ENCODE measurements at regions not wholly inside any gene's neighbourhood (a gene's known extent, or its start where the extent isn't known, plus 50 kb on each side); places are given as distances from the start of the nearest gene placed in this dataset.
"Not testable (repeated sequence)": the region's sequence is repeated elsewhere in the genome, so short reads cannot be mapped to it uniquely, and the experiment has no call there.

GRCh38 chr13:59394496-59394895, 769.2 kb downstream of the DIAPH3 start:
- Histone ChIP-seq H3K27me3 (ENCODE audit: control insufficient read depth, insufficient read depth, low read length) (no peaks in the 10 kb centered on the region), H3K4me3 (ENCODE audit: low read depth, low read length) (no peak overlapping the region), H3K9ac (ENCODE audit: low read length) (no peak overlapping the region), H3K36me3 (ENCODE audit: control insufficient read depth, insufficient read depth, low read length) (no peaks in the 10 kb centered on the region), H3K9me3 (ENCODE audit: control insufficient read depth, insufficient read depth, low read depth, low read length) (no peaks in the 10 kb centered on the region), H3K27ac (ENCODE audit: low read depth, low read length) (no peak overlapping the region), H3K4me1 (ENCODE audit: control insufficient read depth, insufficient read depth, low read length) (0 out of 2 replicates have a peak, but pooled peaks cover 7% of the 10 kb centered on the region)

- Histone ChIP-seq H3K4me1 (ENCODE audit: control insufficient read depth, insufficient read depth, low read length) (0 out of 2 replicates have a peak, but pooled peaks cover 4% of the 10 kb centered on the region), H3K9ac (ENCODE audit: low read length) (no peak overlapping the region), H3K27me3 (ENCODE audit: control insufficient read depth, insufficient read depth, low read length) (no peaks in the 10 kb centered on the region), H3K36me3 (ENCODE audit: control insufficient read depth, insufficient read depth, low read length) (no peaks in the 10 kb centered on the region), H3K4me3 (ENCODE audit: low read depth, low read length) (no peak overlapping the region), H3K9me3 (ENCODE audit: control insufficient read depth, insufficient read depth, low read depth, low read length) (peaks cover 5% of the 10 kb centered on the region; the same call in 1 of the 2 replicates), H3K27ac (ENCODE audit: low read depth, low read length) (no peak overlapping the region)
Observed at GRCh38 chr13:59398127-59398526, 765.6 kb downstream of the DIAPH3 start.

GRCh38 chr13:59398661-59399060, 765.1 kb downstream of the DIAPH3 start:
- Histone ChIP-seq H3K9ac (ENCODE audit: low read length) (no peak overlapping the region), H3K27me3 (ENCODE audit: control insufficient read depth, insufficient read depth, low read length) (no peaks in the 10 kb centered on the region), H3K36me3 (ENCODE audit: control insufficient read depth, insufficient read depth, low read length) (no peaks in the 10 kb centered on the region), H3K4me1 (ENCODE audit: control insufficient read depth, insufficient read depth, low read length) (0 out of 2 replicates have a peak, but pooled peaks cover 4% of the 10 kb centered on the region), H3K9me3 (ENCODE audit: control insufficient read depth, insufficient read depth, low read depth, low read length) (peaks cover 5% of the 10 kb centered on the region; the same call in 1 of the 2 replicates), H3K27ac (ENCODE audit: low read depth, low read length) (no peak overlapping the region), H3K4me3 (ENCODE audit: low read depth, low read length) (no peak overlapping the region)

GRCh38 chr13:59399513-59399912, 764.2 kb downstream of the DIAPH3 start:
- Histone ChIP-seq H3K4me1 (ENCODE audit: control insufficient read depth, insufficient read depth, low read length) (0 out of 2 replicates have a peak, but pooled peaks cover 4% of the 10 kb centered on the region), H3K9me3 (ENCODE audit: control insufficient read depth, insufficient read depth, low read depth, low read length) (peaks cover 9% of the 10 kb centered on the region; the same call in 1 of the 2 replicates), H3K9ac (ENCODE audit: low read length) (no peak overlapping the region), H3K27ac (ENCODE audit: low read depth, low read length) (no peak overlapping the region), H3K36me3 (ENCODE audit: control insufficient read depth, insufficient read depth, low read length) (no peaks in the 10 kb centered on the region), H3K27me3 (ENCODE audit: control insufficient read depth, insufficient read depth, low read length) (no peaks in the 10 kb centered on the region), H3K4me3 (ENCODE audit: low read depth, low read length) (no peak overlapping the region)

- Histone ChIP-seq H3K4me1 (ENCODE audit: control insufficient read depth, insufficient read depth, low read length) (peaks cover 17% of the 10 kb centered on the region), H3K9ac (ENCODE audit: low read length) (no peak overlapping the region), H3K27ac (ENCODE audit: low read depth, low read length) (no peak overlapping the region), H3K4me3 (ENCODE audit: low read depth, low read length) (no peak overlapping the region), H3K36me3 (ENCODE audit: control insufficient read depth, insufficient read depth, low read length) (no peaks in the 10 kb centered on the region), H3K9me3 (ENCODE audit: control insufficient read depth, insufficient read depth, low read depth, low read length) (peaks cover 32% of the 10 kb centered on the region), H3K27me3 (ENCODE audit: control insufficient read depth, insufficient read depth, low read length) (no peaks in the 10 kb centered on the region)
Observed at GRCh38 chr13:59404331-59404730, 759.4 kb downstream of the DIAPH3 start.

GRCh38 chr13:59407251-59407650, 756.5 kb downstream of the DIAPH3 start:
- H3K4me3 ChIP-seq (ENCODE audit: low read depth, low read length); H3K9ac ChIP-seq (ENCODE audit: low read length): not testable (repeated sequence)

GRCh38 chr13:59408738-59409137, 755.0 kb downstream of the DIAPH3 start:
- H3K9ac ChIP-seq (ENCODE audit: low read length), result peak overlapping the region; percentile 79
- peak overlapping the region; percentile 83; the same call in 1 of the 2 replicates for H3K27ac ChIP-seq (ENCODE audit: low read depth, low read length)
- H3K4me3 ChIP-seq (ENCODE audit: low read depth, low read length), result no peak overlapping the region
- peaks cover 33% of the 10 kb centered on the region for H3K9me3 ChIP-seq (ENCODE audit: control insufficient read depth, insufficient read depth, low read depth, low read length)
- no peaks in the 10 kb centered on the region for H3K27me3 ChIP-seq (ENCODE audit: control insufficient read depth, insufficient read depth, low read length)
- H3K36me3 ChIP-seq (ENCODE audit: control insufficient read depth, insufficient read depth, low read length), result no peaks in the 10 kb centered on the region; the same call in 1 of the 2 replicates
- peaks cover 25% of the 10 kb centered on the region for H3K4me1 ChIP-seq (ENCODE audit: control insufficient read depth, insufficient read depth, low read length)

More at GRCh38 chr13:59407251-59407650, 756.5 kb downstream of the DIAPH3 start:
- not testable (repeated sequence) for H3K27ac ChIP-seq (ENCODE audit: low read depth, low read length); H3K36me3 ChIP-seq (ENCODE audit: control insufficient read depth, insufficient read depth, low read length); H3K27me3 ChIP-seq (ENCODE audit: control insufficient read depth, insufficient read depth, low read length)
- Histone ChIP-seq H3K9me3 (ENCODE audit: control insufficient read depth, insufficient read depth, low read depth, low read length) (peaks cover 38% of the 10 kb centered on the region), H3K4me1 (ENCODE audit: control insufficient read depth, insufficient read depth, low read length) (peaks cover 25% of the 10 kb centered on the region)

GRCh38 chr13:59409211-59409610, 754.5 kb downstream of the DIAPH3 start:
- Histone ChIP-seq H3K36me3 (ENCODE audit: control insufficient read depth, insufficient read depth, low read length) (no peaks in the 10 kb centered on the region; the same call in 1 of the 2 replicates), H3K4me1 (ENCODE audit: control insufficient read depth, insufficient read depth, low read length) (peaks cover 25% of the 10 kb centered on the region), H3K4me3 (ENCODE audit: low read depth, low read length) (0 out of 2 replicates have a peak overlapping the region, but pooled peaks have one; percentile 4), H3K9ac (ENCODE audit: low read length) (peak overlapping the region; percentile 79), H3K9me3 (ENCODE audit: control insufficient read depth, insufficient read depth, low read depth, low read length) (peaks cover 29% of the 10 kb centered on the region), H3K27me3 (ENCODE audit: control insufficient read depth, insufficient read depth, low read length) (no peaks in the 10 kb centered on the region), H3K27ac (ENCODE audit: low read depth, low read length) (peak overlapping the region; percentile 83)

GRCh38 chr13:59409634-59410200, 754.0 kb downstream of the DIAPH3 start:
- no peaks in the 10 kb centered on the region for H3K27me3 ChIP-seq (ENCODE audit: control insufficient read depth, insufficient read depth, low read length)
- peak overlapping the region; percentile 79 for H3K9ac ChIP-seq (ENCODE audit: low read length)
- 0 out of 2 replicates have a peak overlapping the region, but pooled peaks have one; percentile 4 for H3K4me3 ChIP-seq (ENCODE audit: low read depth, low read length)
- H3K9me3 ChIP-seq (ENCODE audit: control insufficient read depth, insufficient read depth, low read depth, low read length), result peaks cover 29% of the 10 kb centered on the region
- H3K4me1 ChIP-seq (ENCODE audit: control insufficient read depth, insufficient read depth, low read length), result peaks cover 25% of the 10 kb centered on the region
- H3K36me3 ChIP-seq (ENCODE audit: control insufficient read depth, insufficient read depth, low read length), result no peaks in the 10 kb centered on the region; the same call in 1 of the 2 replicates
- peak overlapping the region; percentile 83 for H3K27ac ChIP-seq (ENCODE audit: low read depth, low read length)

- no peak overlapping the region for H3K27ac ChIP-seq (ENCODE audit: low read depth, low read length)
- H3K4me3 ChIP-seq (ENCODE audit: low read depth, low read length), result no peak overlapping the region
- no peak overlapping the region for H3K9ac ChIP-seq (ENCODE audit: low read length)
- H3K27me3 ChIP-seq (ENCODE audit: control insufficient read depth, insufficient read depth, low read length), result no peaks in the 10 kb centered on the region
- H3K4me1 ChIP-seq (ENCODE audit: control insufficient read depth, insufficient read depth, low read length), result peaks cover 35% of the 10 kb centered on the region
- peaks cover 6% of the 10 kb centered on the region; the same call in 1 of the 2 replicates for H3K9me3 ChIP-seq (ENCODE audit: control insufficient read depth, insufficient read depth, low read depth, low read length)
- H3K36me3 ChIP-seq (ENCODE audit: control insufficient read depth, insufficient read depth, low read length), result no peaks in the 10 kb centered on the region; the same call in 1 of the 2 replicates
Observed at GRCh38 chr13:59413126-59413525, 750.6 kb downstream of the DIAPH3 start.

- Histone ChIP-seq H3K36me3 (ENCODE audit: control insufficient read depth, insufficient read depth, low read length) (no peaks in the 10 kb centered on the region; the same call in 1 of the 2 replicates), H3K9me3 (ENCODE audit: control insufficient read depth, insufficient read depth, low read depth, low read length) (peaks cover 6% of the 10 kb centered on the region; the same call in 1 of the 2 replicates), H3K27ac (ENCODE audit: low read depth, low read length) (no peak overlapping the region), H3K9ac (ENCODE audit: low read length) (no peak overlapping the region), H3K27me3 (ENCODE audit: control insufficient read depth, insufficient read depth, low read length) (no peaks in the 10 kb centered on the region), H3K4me1 (ENCODE audit: control insufficient read depth, insufficient read depth, low read length) (peaks cover 26% of the 10 kb centered on the region), H3K4me3 (ENCODE audit: low read depth, low read length) (no peak overlapping the region)
Observed at GRCh38 chr13:59414006-59414405, 749.7 kb downstream of the DIAPH3 start.
